ENCODE measurements at regions not wholly inside any gene's neighbourhood (a gene's known extent, or its start where the extent isn't known, plus 50 kb on each side); places are given as distances from the start of the nearest gene placed in this dataset.

- TF ChIP-seq ZFX (CRISPR knock-in tag; IDR thresholded peaks at IDR 0.05; ENCODE audit: low read depth): peak; percentile 62; the same call in 1 of the 2 replicates
- peak; percentile 39 for TF ChIP-seq ZNF883 (CRISPR knock-in tag; IDR thresholded peaks at IDR 0.05; ENCODE audit: not compliant biosample characterization)
- TF ChIP-seq ZNF512B (CRISPR knock-in tag; IDR thresholded peaks at IDR 0.05; ENCODE audit: borderline replicate concordance): peak; percentile 72
- TF ChIP-seq AGO2 (optimal IDR thresholded peaks at IDR 0.05; ENCODE audit: low read depth, low read length): no peak
- TF ChIP-seq MAFG (CRISPR knock-in tag; IDR thresholded peaks at IDR 0.05): peak; percentile 39; the same call in 1 of the 2 replicates
- TF ChIP-seq, protein P1, sequence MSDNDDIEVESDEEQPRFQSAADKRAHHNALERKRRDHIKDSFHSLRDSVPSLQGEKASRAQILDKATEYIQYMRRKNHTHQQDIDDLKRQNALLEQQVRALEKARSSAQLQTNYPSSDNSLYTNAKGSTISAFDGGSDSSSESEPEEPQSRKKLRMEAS (IDR thresholded peaks at IDR 0.05): peak; percentile 87
- TF ChIP-seq ZKSCAN8 (CRISPR knock-in tag; IDR thresholded peaks at IDR 0.05; ENCODE audit: borderline replicate concordance): no peak
- peak; percentile 64; the same call in 1 of the 2 replicates for TF ChIP-seq MEF2D (CRISPR knock-in tag; IDR thresholded peaks at IDR 0.05)
- no peak for TF ChIP-seq RFXANK (CRISPR knock-in tag; IDR thresholded peaks at IDR 0.05)
- peak; percentile 71; the same call in 1 of the 2 replicates for TF ChIP-seq HOXA3 (CRISPR knock-in tag; IDR thresholded peaks at IDR 0.05)
- TF ChIP-seq, protein P2, sequence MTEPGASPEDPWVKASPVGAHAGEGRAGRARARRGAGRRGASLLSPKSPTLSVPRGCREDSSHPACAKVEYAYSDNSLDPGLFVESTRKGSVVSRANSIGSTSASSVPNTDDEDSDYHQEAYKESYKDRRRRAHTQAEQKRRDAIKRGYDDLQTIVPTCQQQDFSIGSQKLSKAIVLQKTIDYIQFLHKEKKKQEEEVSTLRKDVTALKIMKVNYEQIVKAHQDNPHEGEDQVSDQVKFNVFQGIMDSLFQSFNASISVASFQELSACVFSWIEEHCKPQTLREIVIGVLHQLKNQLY (CRISPR knock-in tag; IDR thresholded peaks at IDR 0.05): no peak; the same call in 1 of the 2 replicates
- no peak for TF ChIP-seq PLSCR1 (CRISPR knock-in tag; IDR thresholded peaks at IDR 0.05; ENCODE audit: borderline replicate concordance)
- no peak for TF ChIP-seq TCF12 (IDR thresholded peaks at IDR 0.05)
- 0 out of 2 replicates have a peak, but pooled peaks have one; percentile 57 for TF ChIP-seq TCF12 (CRISPR knock-in tag; IDR thresholded peaks at IDR 0.05)
- TF ChIP-seq ZNF605 (CRISPR knock-in tag; IDR thresholded peaks at IDR 0.05): no peak; the same call in 1 of the 2 replicates
- TF ChIP-seq PCBP2 (optimal IDR thresholded peaks at IDR 0.05; ENCODE audit: low read depth, low read length, poor library complexity, severe bottlenecking): no peak
- no peak for TF ChIP-seq ETV6 (CRISPR knock-in tag; conservative IDR thresholded peaks at IDR 0.05)
- TF ChIP-seq KLF9 (CRISPR knock-in tag; IDR thresholded peaks at IDR 0.05; ENCODE audit: low read depth): no peak
- TF ChIP-seq TARDBP (CRISPR knock-in tag; IDR thresholded peaks at IDR 0.05): no peak; the same call in 1 of the 2 replicates
- 0 out of 2 replicates have a peak, but pooled peaks have one; percentile 44 for TF ChIP-seq KDM5B (CRISPR knock-in tag; IDR thresholded peaks at IDR 0.05; ENCODE audit: borderline replicate concordance)
- TF ChIP-seq SOX6 (IDR thresholded peaks at IDR 0.05): no peak
- peak; percentile 50 for TF ChIP-seq SOX6 (CRISPR knock-in tag; IDR thresholded peaks at IDR 0.05)
- TF ChIP-seq YEATS4 (CRISPR knock-in tag; IDR thresholded peaks at IDR 0.05; ENCODE audit: borderline replicate concordance): peak; percentile 45; the same call in 1 of the 2 replicates
- TF ChIP-seq KAT8 (CRISPR knock-in tag; IDR thresholded peaks at IDR 0.05): no peak
- TF ChIP-seq IRF9 (CRISPR knock-in tag; IDR thresholded peaks at IDR 0.05; ENCODE audit: borderline replicate concordance): 0 out of 2 replicates have a peak, but pooled peaks have one; percentile 53
- no peak for TF ChIP-seq SAFB2 (CRISPR knock-in tag; IDR thresholded peaks at IDR 0.05; ENCODE audit: borderline replicate concordance, low read depth)
- peak; percentile 72; the same call in 1 of the 2 replicates for TF ChIP-seq MIER2 (CRISPR knock-in tag; IDR thresholded peaks at IDR 0.05)
- no peak for TF ChIP-seq HCFC1 (IDR thresholded peaks at IDR 0.05; ENCODE audit: low read depth, low read length)
Observed at GRCh38 chr20:22245139-22245538, 339.2 kb downstream of the FOXA2 start (continued).

All from HepG2 (cell line).